Endothelial cell of umbilical vein (primary cell): ENCODE measurements at regions not wholly inside any gene's neighbourhood (a gene's known extent, or its start where the extent isn't known, plus 50 kb on each side); places are given as distances from the start of the nearest gene placed in this dataset. TPM values are rescaled to one million over a fixed set of nuclear protein-coding genes. Genes with fewer than 3 reads are reported as not detected.
"Not testable (repeated sequence)": the region's sequence is repeated elsewhere in the genome, so short reads cannot be mapped to it uniquely, and the experiment has no call there.

Source experiments
- BruUV-seq: library from RNA; stranded (reverse); fragments of 400-500 nt; replicated peaks from 2 replicates; lab custom pipeline; 2021; lab: Mats Ljungman, UMichigan
- CTCF ChIA-PET: fragments of 300-600, 350-600 bp; sonication (Branson Sonifier 250); formaldehyde crosslinking; loops from one replicate; lab custom pipeline; 2021; ENCODE audit warnings: antibody characterized with exemption, inconsistent platforms; lab: Charles Lee
- POLR2A ChIA-PET: fragments of 300-600, 350-600 bp; sonication (Branson Sonifier 250); formaldehyde crosslinking; loops from one replicate; lab custom pipeline; 2021; ENCODE audit warnings: antibody characterized with exemption, inconsistent platforms; lab: Charles Lee
- DNase-seq: peaks from one replicate; pipeline ENCODE4 v3.0.0-alpha.2; 2011; ENCODE audit warnings: low read depth, low spot score
- FAIRE-seq: peaks from 2 replicates; lab custom pipeline; 2011; peaks lifted over from hg19 to GRCh38; lab: Jason Lieb, UNC
- H2AFZ ChIP-seq: 2 replicates; pipeline ENCODE4 v1.6.0; 2012; ENCODE audit warnings: low read depth, low read length, control low read depth, inconsistent platforms
- H3K27ac ChIP-seq: 2 replicates; pipeline ENCODE4 v1.5.1; 2011; ENCODE audit warnings: low read depth, mild to moderate bottlenecking, control low read depth, low read length, moderate library complexity; ENCODE audit not compliant: insufficient read depth
- H3K27me3 ChIP-seq, 2 experiments: 2 replicates each; pipeline versions ENCODE4 v1.6.0 to v1.6.1; 2011; ENCODE audit warnings: low read length in 2 of 2, mixed read lengths in 1 of 2; ENCODE audit not compliant: control insufficient read depth in 2 of 2, insufficient read depth in 2 of 2
- H3K36me3 ChIP-seq, 2 experiments: 2 replicates in 1 of 2; 3 replicates in 1 of 2; pipeline ENCODE4 v1.5.1; 2011; ENCODE audit warnings: low read length in 2 of 2, mild to moderate bottlenecking in 1 of 2, moderate library complexity in 1 of 2; ENCODE audit not compliant: control insufficient read depth in 2 of 2, insufficient read depth in 2 of 2; ENCODE audit errors: extremely low read depth in 1 of 2
- H3K4me1 ChIP-seq: 3 replicates; pipeline ENCODE4 v1.5.1; 2011; ENCODE audit warnings: mild to moderate bottlenecking, low read length; ENCODE audit not compliant: control insufficient read depth, insufficient read depth; ENCODE audit errors: extremely low read depth
- H3K4me2 ChIP-seq: 2 replicates; pipeline ENCODE4 v1.6.1; 2011; ENCODE audit warnings: low read length, control low read depth, mixed read lengths; ENCODE audit not compliant: insufficient read depth
- H3K4me3 ChIP-seq, 3 experiments: fragments of 200-600 bp in 1 of 3; sonication (generic), shearing (Covaris generic) in 1 of 3; replicated peaks in 1 of 3; 2 replicates each; pipeline ENCODE4 v1.5.1; 2011 to 2016; ENCODE audit warnings: control low read depth in 3 of 3, low read length in 3 of 3, mild to moderate bottlenecking in 2 of 3, inconsistent platforms in 1 of 3, low read depth in 1 of 3, moderate library complexity in 1 of 3; ENCODE audit not compliant: insufficient read depth in 1 of 3
- H3K79me2 ChIP-seq: 2 replicates; pipeline ENCODE4 v1.6.0; 2012; ENCODE audit warnings: low read length, inconsistent platforms; ENCODE audit not compliant: control insufficient read depth, insufficient read depth
- H3K9ac ChIP-seq: replicated peaks from 2 replicates; pipeline ENCODE3; 2011; ENCODE audit warnings: low read length, control low read depth; ENCODE audit not compliant: insufficient read depth; ENCODE audit errors: extremely low read depth
- H3K9me1 ChIP-seq: replicated peaks from 3 replicates; pipeline ENCODE4 v1.6.0; 2011; ENCODE audit warnings: mild to moderate bottlenecking, low read length; ENCODE audit not compliant: control insufficient read depth, insufficient read depth; ENCODE audit errors: extremely low read depth
- H3K9me3 ChIP-seq: replicated peaks from 2 replicates; pipeline ENCODE4 v1.5.1; 2012; ENCODE audit warnings: low read length, inconsistent platforms; ENCODE audit not compliant: control insufficient read depth, insufficient read depth
- H4K20me1 ChIP-seq: replicated peaks from 2 replicates; pipeline ENCODE3; 2011; ENCODE audit warnings: mild to moderate bottlenecking, low read length; ENCODE audit not compliant: control insufficient read depth, insufficient read depth; ENCODE audit errors: extremely low read depth
- FOS ChIP-seq: IDR thresholded peaks from 2 replicates; pipeline ENCODE4 v1.6.1; 2011; ENCODE audit warnings: mild to moderate bottlenecking, low read length, moderate library complexity, borderline replicate concordance; ENCODE audit not compliant: insufficient read depth
- GATA2 ChIP-seq: IDR thresholded peaks from 2 replicates; pipeline ENCODE4 v1.7.0; 2011; ENCODE audit warnings: low read depth, mild to moderate bottlenecking, moderate library complexity, mixed read lengths, low read length; ENCODE audit not compliant: insufficient read length, insufficient read depth
- JUN ChIP-seq: IDR thresholded peaks from 2 replicates; pipeline ENCODE4 v1.6.1; 2011; ENCODE audit warnings: borderline replicate concordance, low read depth; ENCODE audit not compliant: insufficient read length, insufficient read depth
- MYC ChIP-seq: IDR thresholded peaks from one replicate; pipeline ENCODE4 v1.6.1; 2011; ENCODE audit warnings: mild to moderate bottlenecking, low read depth, low read length
- POLR2A ChIP-seq: IDR thresholded peaks from 2 replicates; pipeline ENCODE4 v1.6.1; 2012; ENCODE audit warnings: low read depth, mild to moderate bottlenecking, control low read depth, low read length
- dilution Hi-C: fragments of 300-500 bp; cut with MboI; formaldehyde crosslinking; loops from one replicate; pipeline ENCODE4 v1.15.0; 2019; ENCODE audit warnings: low sequenced_read_pairs; ENCODE audit not compliant: extremely low pct_ligation_motif_present
- intact Hi-C: fragments of 100-400 bp; cut with micrococcal nuclease; formaldehyde crosslinking; loops from one replicate; pipeline ENCODE4 v1.10.0; 2022
- small RNA-seq: library from RNA; depleted of rRNA; stranded (forward); fragments of <200 nt; gene quantifications from one replicate; pipeline ENCODE3, GENCODE V24; 2012; ENCODE audit warnings: low replicate concordance, low read depth; ENCODE audit not compliant: insufficient read depth, insufficient read length

DNA sequence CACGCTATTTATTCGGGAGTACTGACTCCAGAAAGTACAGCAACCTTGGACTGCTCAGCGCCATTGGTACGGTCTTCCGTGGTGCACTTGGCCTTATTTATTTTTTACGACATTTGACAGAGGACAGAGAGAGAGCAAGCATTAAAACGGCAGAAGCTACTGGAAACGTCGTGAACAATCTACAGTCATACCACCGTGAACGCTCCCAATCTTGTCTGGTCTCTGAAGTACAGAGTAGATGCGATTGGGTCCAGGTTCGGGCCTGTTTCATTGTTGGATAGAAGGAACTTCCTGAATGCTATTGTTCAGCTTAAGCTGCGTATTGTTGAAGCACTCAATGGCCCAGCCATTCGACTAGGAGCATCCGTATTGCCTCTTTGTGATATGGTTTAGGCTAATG, 53.2 kb upstream of the TBL1X start:
- H3K79me2 ChIP-seq, dilution Hi-C loops, H3K36me3 ChIP-seq, BruUV-seq, FAIRE-seq, H3K27me3 ChIP-seq, H3K9me1 ChIP-seq, intact Hi-C loops, H3K4me1 ChIP-seq, H2AFZ ChIP-seq, H3K9ac ChIP-seq, POLR2A ChIA-PET, DNase-seq, H4K20me1 ChIP-seq, H3K27ac ChIP-seq, H3K9me3 ChIP-seq, H3K4me3 ChIP-seq, H3K4me2 ChIP-seq, CTCF ChIA-PET: not testable (repeated sequence)

DNA sequence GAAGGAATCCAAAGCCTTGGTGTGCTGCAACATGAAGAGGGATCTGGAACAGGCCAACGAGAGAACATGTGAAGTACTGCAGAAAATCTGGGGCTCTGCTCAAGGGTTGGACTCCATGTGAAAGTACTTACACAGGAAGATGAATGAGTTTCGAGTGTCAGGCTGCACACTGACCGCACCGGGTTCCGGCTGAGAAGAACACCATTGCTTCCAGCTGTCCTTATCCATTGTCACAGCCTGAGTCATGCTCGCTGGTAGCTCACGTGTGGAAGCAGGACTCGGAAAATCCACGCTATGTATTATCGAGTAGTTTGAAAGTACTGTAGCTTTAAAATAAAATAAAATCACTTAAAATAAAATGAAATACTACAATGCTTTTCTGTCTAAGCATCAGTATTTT, 50.4 kb upstream of the TBL1X start:
- no peaks in the 10 kb centered on the region for H3K27me3 ChIP-seq
- BruUV-seq = no TSS peak
- intact Hi-C loops = no loop called here
- H4K20me1 ChIP-seq = no peaks in the 10 kb centered on the region
- no peaks in the 10 kb centered on the region for H3K9me1 ChIP-seq
- no peak overlapping the region for H2AFZ ChIP-seq
- dilution Hi-C loops = no loop called here
- CTCF ChIA-PET = no interaction called here
- H3K9ac ChIP-seq = no peak overlapping the region
- no peaks in the 10 kb centered on the region for H3K4me1 ChIP-seq
- H3K4me3 ChIP-seq = no peak overlapping the region
- no peaks in the 10 kb centered on the region for H3K9me3 ChIP-seq
- H3K36me3 ChIP-seq = no peaks in the 10 kb centered on the region
- no peak overlapping the region for H3K27ac ChIP-seq
- POLR2A ChIA-PET = no interaction called here
- no peaks in the 10 kb centered on the region for H3K79me2 ChIP-seq
- TF ChIP-seq MYC (no peak), FOS (no peak), GATA2 (no peak), JUN (no peak), POLR2A (no peak)
- no peak for FAIRE-seq
- DNase-seq = no peak
- H3K4me2 ChIP-seq = no peak overlapping the region

Small RNA genes in the stretch of these regions (small RNA-seq; reads per million reads assigned to genes)
- not detected for gene AC119618.1
- gene RNA5SP499 = not detected
